B cell (primary cell): ENCODE measurements at regions not wholly inside any gene's neighbourhood (a gene's known extent, or its start where the extent isn't known, plus 50 kb on each side); places are given as distances from the start of the nearest gene placed in this dataset.

ENCODE experiments used
- ATAC-seq: fragments of 200-7000 bp; cut with Tn5 transposase; one replicate; pipeline ENCODE4 v1.10.0; 2021; ENCODE audit warnings: low read depth, mild to moderate bottlenecking, moderate number of reproducible peaks, moderate library complexity
- CTCF ChIA-PET: fragments of 350-600 bp; sonication (Branson Sonifier 250); formaldehyde crosslinking; loops from one replicate; lab custom pipeline; 2021; ENCODE audit warnings: antibody characterized with exemption, inconsistent platforms; lab: Charles Lee
- POLR2A ChIA-PET: fragments of 350-600 bp; sonication (Branson Sonifier 250); formaldehyde crosslinking; loops from one replicate; lab custom pipeline; 2021; ENCODE audit warnings: antibody characterized with exemption; lab: Charles Lee
- DNase-seq: peaks from one replicate; pipeline ENCODE4 v3.0.0; 2013
- H2AFZ ChIP-seq: 2 replicates; pipeline ENCODE4 v1.6.1; 2012; ENCODE audit warnings: mild to moderate bottlenecking, low read depth, low read length; ENCODE audit not compliant: insufficient read depth, poor library complexity, severe bottlenecking
- H3K27ac ChIP-seq, 2 donors: 1 replicate in 1 of 2; 2 replicates in 1 of 2; pipeline ENCODE4 v1.5.1; 2012 to 2013; ENCODE audit warnings: low read length in 2 of 2, mild to moderate bottlenecking in 2 of 2, moderate library complexity in 1 of 2
- H3K27me3 ChIP-seq, 4 experiments: fragments of 200-600 bp in 1 of 4; sonication (generic) in 1 of 4; replicated peaks in 1 of 4; 1 replicate in 2 of 4; 2 replicates in 2 of 4; pipeline versions ENCODE4 v1.6.1 to v1.7.0; 2013 to 2016; ENCODE audit warnings: low read length in 3 of 4, mild to moderate bottlenecking in 2 of 4, mixed read lengths in 1 of 4, moderate library complexity in 1 of 4; ENCODE audit not compliant: insufficient read depth in 4 of 4, control insufficient read depth in 3 of 4; ENCODE audit errors: control extremely low read depth in 1 of 4
- H3K36me3 ChIP-seq, 2 experiments: replicated peaks in 1 of 2; 1 replicate in 1 of 2; 2 replicates in 1 of 2; pipeline versions ENCODE4 v1.6.1 to v1.7.1; 2013; ENCODE audit warnings: low read length in 1 of 2; ENCODE audit not compliant: insufficient read depth in 2 of 2, control insufficient read depth in 1 of 2; ENCODE audit errors: control extremely low read depth in 1 of 2, extremely low read depth in 1 of 2
- H3K4me1 ChIP-seq, 2 donors: fragments of 200-600 bp in 1 of 2; sonication (generic) in 1 of 2; 1 replicate in 1 of 2; 2 replicates in 1 of 2; pipeline versions ENCODE4 v1.5.1 to v1.6.1; 2013 to 2017; ENCODE audit warnings: low read length in 2 of 2; ENCODE audit not compliant: control insufficient read depth in 2 of 2, insufficient read depth in 2 of 2
- H3K4me2 ChIP-seq: replicated peaks from 2 replicates; pipeline ENCODE3; 2012; ENCODE audit warnings: mild to moderate bottlenecking, low read depth, low read length; ENCODE audit not compliant: poor library complexity, severe bottlenecking
- H3K4me3 ChIP-seq, 5 experiments: fragments of 200-600 bp in 1 of 5; sonication (generic) in 1 of 5; 1 replicate in 3 of 5; 2 replicates in 2 of 5; pipeline versions ENCODE4 v1.5.1 to v1.7.0; 2011 to 2016; ENCODE audit warnings: low read length in 4 of 5, mild to moderate bottlenecking in 4 of 5, low read depth in 2 of 5, control low read depth in 1 of 5, moderate library complexity in 1 of 5; ENCODE audit not compliant: insufficient read depth in 1 of 5; ENCODE audit errors: control extremely low read depth in 1 of 5, extremely low read depth in 1 of 5
- H3K79me2 ChIP-seq: fragments of 200-600 bp; sonication (generic); one replicate; pipeline ENCODE4 v1.6.0; 2016; ENCODE audit warnings: low read length; ENCODE audit not compliant: control insufficient read depth, insufficient read depth
- H3K9ac ChIP-seq: fragments of 200-600 bp; sonication (generic); 2 replicates; pipeline ENCODE4 v1.6.1; 2017; ENCODE audit warnings: mild to moderate bottlenecking, low read length, moderate library complexity
- H3K9me3 ChIP-seq, 3 donors: one replicate each; pipeline versions ENCODE4 v1.6.1 to v1.7.1; 2013; ENCODE audit warnings: low read length in 2 of 3; ENCODE audit not compliant: control insufficient read depth in 2 of 3, insufficient read depth in 1 of 3; ENCODE audit errors: control extremely low read depth in 1 of 3
- H4K20me1 ChIP-seq: 2 replicates; pipeline ENCODE4 v1.6.0; 2012; ENCODE audit warnings: mild to moderate bottlenecking, low read length; ENCODE audit not compliant: insufficient read depth, control insufficient read depth, poor library complexity, severe bottlenecking
- H3K27ac Mint-ChIP-seq: one replicate; pipeline ENCODE4 v1.8.0; 2021; ENCODE audit warnings: mixed read lengths
- H3K27me3 Mint-ChIP-seq: one replicate; pipeline ENCODE4 v1.8.0; 2021; ENCODE audit warnings: mixed read lengths
- H3K4me1 Mint-ChIP-seq: one replicate; pipeline ENCODE4 v1.8.0; 2021; ENCODE audit warnings: mixed read lengths
- H3K4me3 Mint-ChIP-seq: one replicate; pipeline ENCODE4 v1.8.0; 2021; ENCODE audit warnings: mixed read lengths
- H3K9me3 Mint-ChIP-seq: one replicate; pipeline ENCODE4 v1.8.0; 2022; ENCODE audit warnings: mixed read lengths; ENCODE audit not compliant: insufficient read depth
- CTCF ChIP-seq: fragments of 200-600 bp; IDR thresholded peaks from one replicate; pipeline ENCODE4 v1.8.0; 2022; ENCODE audit warnings: antibody characterized with exemption, mild to moderate bottlenecking
- EZH2 ChIP-seq: IDR thresholded peaks from 2 replicates; pipeline ENCODE4 v1.6.1; 2012; ENCODE audit warnings: borderline replicate concordance, low read depth, mild to moderate bottlenecking, moderate library complexity, low read length; ENCODE audit not compliant: insufficient read depth, poor library complexity, severe bottlenecking
- WGBS: methylation state at CpG from one replicate; pipeline ENCODE4 v1.1.5; 2013; ENCODE audit warnings: missing lambda C conversion rate; ENCODE audit not compliant: insufficient coverage; 5-methylcytosine and 5-hydroxymethylcytosine counted together
- intact Hi-C: fragments of 100-400 bp; cut with micrococcal nuclease; formaldehyde crosslinking; loops from one replicate; pipeline ENCODE4 v1.10.0; 2022

GRCh38 chr6:167731216-167731615, 95.5 kb upstream of the AFDN start:
- H3K4me3 Mint-ChIP-seq = no peak overlapping the region
- Histone ChIP-seq H3K27me3 (no peaks in the 10 kb centered on the region), H3K9me3 (no peaks in the 10 kb centered on the region), H3K79me2 (no peaks in the 10 kb centered on the region), H3K4me1 (peaks cover 0 to 7% of the 10 kb centered on the region in 2 donors), H3K4me2 (no peak overlapping the region), H3K4me3 (no peak overlapping the region), H3K27ac (no peak overlapping the region), H3K9ac (no peak overlapping the region), H4K20me1 (no peaks in the 10 kb centered on the region), H2AFZ (no peak overlapping the region), H3K36me3 (no peaks in the 10 kb centered on the region)
- ChIA-PET POLR2A (no interaction called here), CTCF (no interaction called here)
- peaks cover 4% of the 10 kb centered on the region for H3K9me3 Mint-ChIP-seq
- intact Hi-C loops = no loop called here
- H3K4me1 Mint-ChIP-seq = peaks cover 4% of the 10 kb centered on the region
- H3K27ac Mint-ChIP-seq = no peak overlapping the region
- H3K27me3 Mint-ChIP-seq = peaks cover 32% of the 10 kb centered on the region
- DNase-seq = no peak
- no peak for ATAC-seq
- no peak for TF ChIP-seq EZH2
- no peak for TF ChIP-seq CTCF
- 94% methylated on average over 19 of the region's 19 CpGs for WGBS

DNA sequence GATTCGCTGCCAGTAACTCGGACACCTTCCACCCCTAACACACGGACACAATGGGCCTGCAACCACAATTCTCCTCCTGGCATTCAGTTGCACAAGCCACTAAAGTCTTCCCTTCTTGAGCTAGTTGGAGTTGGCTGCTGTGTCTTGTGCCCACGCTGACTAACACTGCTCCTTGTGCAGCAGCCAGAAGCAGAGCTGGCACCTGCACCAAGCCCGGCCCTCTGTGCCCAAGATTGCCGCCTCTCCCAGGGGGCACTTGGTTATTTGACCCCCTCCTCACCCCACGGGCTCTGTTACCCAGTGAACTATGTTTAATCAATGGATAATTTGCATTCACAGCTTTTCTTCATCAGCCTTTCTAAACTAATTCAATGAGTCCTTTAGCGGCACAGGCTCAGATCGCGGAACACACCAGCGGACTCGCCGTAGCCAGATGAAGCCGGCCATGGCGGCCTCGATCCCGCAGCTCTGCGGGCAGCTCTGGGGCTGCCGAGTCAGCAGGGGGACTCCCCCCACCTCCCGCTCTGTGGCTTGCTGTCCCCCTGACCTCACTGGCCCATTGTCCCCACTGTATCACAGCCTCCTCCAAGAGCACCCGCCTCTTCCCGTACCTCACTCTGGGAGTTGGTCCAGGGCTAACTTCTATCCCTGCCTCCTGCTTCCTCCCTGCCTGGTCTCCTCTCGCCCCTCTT, 94.8 kb upstream of the AFDN start:
- no peak overlapping the region for H2AFZ ChIP-seq
- H3K9me3 Mint-ChIP-seq = peaks cover 4% of the 10 kb centered on the region
- no peak overlapping the region for H3K27ac Mint-ChIP-seq
- ChIA-PET CTCF (no interaction called here), POLR2A (no interaction called here)
- H3K4me3 Mint-ChIP-seq = no peak overlapping the region
- H3K9ac ChIP-seq = no peak overlapping the region
- peaks cover 0 to 7% of the 10 kb centered on the region in 2 donors for H3K4me1 ChIP-seq
- H3K4me3 ChIP-seq = no peak overlapping the region
- H3K4me2 ChIP-seq = no peak overlapping the region
- H3K9me3 ChIP-seq = no peaks in the 10 kb centered on the region
- H3K4me1 Mint-ChIP-seq = peaks cover 4% of the 10 kb centered on the region
- H4K20me1 ChIP-seq = no peaks in the 10 kb centered on the region
- H3K27ac ChIP-seq = no peak overlapping the region
- H3K27me3 ChIP-seq = no peaks in the 10 kb centered on the region
- TF ChIP-seq CTCF (no peak), EZH2 (no peak)
- intact Hi-C loops = no loop called here
- WGBS = 90% methylated on average over 22 of the region's 23 CpGs
- no peaks in the 10 kb centered on the region for H3K36me3 ChIP-seq
- DNase-seq = no peak
- no peaks in the 10 kb centered on the region for H3K79me2 ChIP-seq
- no peak for ATAC-seq
- H3K27me3 Mint-ChIP-seq = peaks cover 29% of the 10 kb centered on the region
